HCT116 (cell line): ENCODE measurements at regions not wholly inside any gene's neighbourhood (a gene's known extent, or its start where the extent isn't known, plus 50 kb on each side); places are given as distances from the start of the nearest gene placed in this dataset.

Source experiments
- CEBPB ChIP-seq: IDR thresholded peaks from 2 replicates; pipeline ENCODE4 v1.6.1; 2012; ENCODE audit warnings: low read depth
- CTCF ChIP-seq, 3 experiments: fragments of 200-600 bp in 1 of 3; sonication (generic) in 1 of 3; IDR thresholded peaks in 2 of 3; conservative IDR thresholded peaks in 1 of 3; 2 replicates each; pipeline ENCODE4 v1.5.1; 2012 to 2017; ENCODE audit warnings: low read depth in 2 of 3, low read length in 2 of 3, antibody characterized with exemption in 1 of 3, borderline replicate concordance in 1 of 3, control low read depth in 1 of 3, mild to moderate bottlenecking in 1 of 3, mixed read lengths in 1 of 3, mixed run types in 1 of 3, moderate library complexity in 1 of 3; ENCODE audit not compliant: insufficient read depth in 1 of 3
- EZH2 ChIP-seq: fragments of 200-600 bp; sonication (generic); IDR thresholded peaks from 2 replicates; pipeline ENCODE4 v1.6.1; 2017; ENCODE audit warnings: antibody characterized with exemption, mixed run types
- EZH2phosphoT487 ChIP-seq: fragments of 200-600 bp; IDR thresholded peaks from 2 replicates; pipeline ENCODE4 v1.6.1; 2018; ENCODE audit warnings: antibody characterized with exemption, borderline replicate concordance
- MAX ChIP-seq: IDR thresholded peaks from 2 replicates; pipeline ENCODE4 v1.6.1; 2012
- POLR2A ChIP-seq: IDR thresholded peaks from 2 replicates; pipeline ENCODE4 v1.7.0; 2011; ENCODE audit warnings: borderline replicate concordance; ENCODE audit not compliant: insufficient read depth, insufficient read length; ENCODE audit errors: extremely low read depth
- POLR2AphosphoS5 ChIP-seq: IDR thresholded peaks from 2 replicates; pipeline ENCODE4 v1.6.1; 2011; ENCODE audit warnings: mild to moderate bottlenecking, low read depth, low read length, moderate library complexity
- SIN3A ChIP-seq: IDR thresholded peaks from 2 replicates; pipeline ENCODE4 v1.6.1; 2012; ENCODE audit warnings: low read depth
- SRF ChIP-seq: IDR thresholded peaks from 2 replicates; pipeline ENCODE4 v1.6.1; 2012; ENCODE audit warnings: low read depth
- TCF7L2 ChIP-seq: IDR thresholded peaks from 2 replicates; pipeline ENCODE4 v1.7.0; 2011; ENCODE audit warnings: borderline replicate concordance, inconsistent platforms; ENCODE audit not compliant: insufficient read depth, insufficient read length; ENCODE audit errors: extremely low read depth
- YY1 ChIP-seq: IDR thresholded peaks from 2 replicates; pipeline ENCODE4 v1.6.1; 2011; ENCODE audit warnings: low read length, low read depth, moderate library complexity, mild to moderate bottlenecking; ENCODE audit not compliant: insufficient replicate concordance; ENCODE audit errors: extremely low read depth
- ZNF274 ChIP-seq: fragments of 200-500 bp; sonication (Bioruptor generic); IDR thresholded peaks from 2 replicates; pipeline ENCODE4 v1.6.1; 2014; ENCODE audit warnings: mild to moderate bottlenecking, low read depth, low read length, inconsistent platforms

- no peak for TF ChIP-seq CTCF (IDR thresholded peaks at IDR 0.05 in 2 of 3, conservative IDR thresholded peaks at IDR 0.05 in 1 of 3; ENCODE audit: borderline replicate concordance in 1 of 3, insufficient read depth in 1 of 3, low read depth in 2 of 3, low read length in 2 of 3)
- TF ChIP-seq ZNF274, result no peak
- no peak for TF ChIP-seq SRF
- no peak for TF ChIP-seq EZH2
- no peak for TF ChIP-seq POLR2A
- TF ChIP-seq MAX, result no peak
- TF ChIP-seq TCF7L2, result no peak
- no peak for TF ChIP-seq SIN3A
- TF ChIP-seq YY1, result no peak
- no peak for TF ChIP-seq CEBPB
- no peak for TF ChIP-seq EZH2phosphoT487
- no peak for TF ChIP-seq POLR2AphosphoS5
Measured at GRCh38 chr9:73259086-73259696, 107.5 kb downstream of the ANXA1 start.
